ENCODE measurements at regions not wholly inside any gene's neighbourhood (a gene's known extent, or its start where the extent isn't known, plus 50 kb on each side); places are given as distances from the start of the nearest gene placed in this dataset.

DNA sequence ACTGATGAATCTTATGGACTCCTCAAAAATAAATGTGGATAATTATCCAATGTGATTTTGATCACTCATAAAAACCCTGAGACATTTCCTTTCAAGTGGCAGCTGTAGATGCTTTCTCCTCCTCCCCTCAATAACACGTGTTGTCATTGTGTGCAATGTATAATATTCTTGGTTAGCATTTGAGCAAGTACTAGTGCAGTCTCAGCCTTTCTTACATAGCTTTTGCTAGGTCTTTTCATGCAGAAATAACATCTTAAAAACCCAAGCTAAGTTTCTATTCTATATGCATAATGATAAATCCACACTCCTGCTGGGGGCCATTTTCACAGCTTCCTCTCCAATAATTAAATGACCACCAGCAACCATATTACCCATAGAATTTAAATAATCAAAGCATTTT, 1835.2 kb upstream of the NUDT12 start:
- Histone ChIP-seq H3K36me3 (ENCODE audit: insufficient read depth, low read length) (no peaks in the 10 kb centered on the region), H3K4me1 (ENCODE audit: control insufficient read depth, insufficient read depth, low read length, unreplicated experiment) (no peaks in the 10 kb centered on the region), H2AFZ (ENCODE audit: low read length, unreplicated experiment) (peak overlapping the region; percentile 37), H3K27ac (ENCODE audit: low read depth, low read length) (no peak overlapping the region), H3K79me2 (ENCODE audit: control insufficient read depth, insufficient read depth, low read length, unreplicated experiment) (no peaks in the 10 kb centered on the region), H3K27me3 (ENCODE audit: insufficient read depth, low read length) (no peaks in the 10 kb centered on the region), H3K4me3 (ENCODE audit: low read depth, low read length) (no peak overlapping the region)

DNA sequence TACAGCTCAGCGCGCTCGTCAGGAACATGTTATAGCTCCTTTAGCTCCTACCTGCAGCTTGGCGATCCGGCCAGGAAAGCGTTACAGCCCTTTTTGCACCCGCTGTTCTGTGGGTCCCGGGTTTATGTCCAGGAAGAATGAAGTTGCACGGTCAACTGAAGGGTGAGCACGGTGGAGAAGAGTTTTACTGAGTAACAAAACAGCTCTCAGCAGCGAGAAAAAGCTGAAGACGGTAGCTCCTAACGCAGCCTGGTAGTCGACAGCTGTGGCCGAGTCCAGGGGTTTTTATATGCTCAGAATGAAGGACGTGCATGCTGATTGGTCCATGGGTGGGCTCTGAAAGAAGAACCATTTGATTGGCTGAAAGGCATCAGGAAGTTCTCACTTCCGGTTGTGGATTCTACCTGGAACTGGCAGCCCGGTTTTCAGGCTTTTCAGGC, 1830.1 kb upstream of the NUDT12 start:
- no peaks in the 10 kb centered on the region for H3K36me3 ChIP-seq (ENCODE audit: insufficient read depth, low read length)
- no peaks in the 10 kb centered on the region for H3K27me3 ChIP-seq (ENCODE audit: insufficient read depth, low read length)
- H3K79me2 ChIP-seq (ENCODE audit: control insufficient read depth, insufficient read depth, low read length, unreplicated experiment): no peaks in the 10 kb centered on the region
- no peaks in the 10 kb centered on the region for H3K4me1 ChIP-seq (ENCODE audit: control insufficient read depth, insufficient read depth, low read length, unreplicated experiment)
- H2AFZ ChIP-seq (ENCODE audit: low read length, unreplicated experiment): no peak overlapping the region
- no peak overlapping the region for H3K27ac ChIP-seq (ENCODE audit: low read depth, low read length)
- H3K4me3 ChIP-seq (ENCODE audit: low read depth, low read length): no peak overlapping the region

DNA sequence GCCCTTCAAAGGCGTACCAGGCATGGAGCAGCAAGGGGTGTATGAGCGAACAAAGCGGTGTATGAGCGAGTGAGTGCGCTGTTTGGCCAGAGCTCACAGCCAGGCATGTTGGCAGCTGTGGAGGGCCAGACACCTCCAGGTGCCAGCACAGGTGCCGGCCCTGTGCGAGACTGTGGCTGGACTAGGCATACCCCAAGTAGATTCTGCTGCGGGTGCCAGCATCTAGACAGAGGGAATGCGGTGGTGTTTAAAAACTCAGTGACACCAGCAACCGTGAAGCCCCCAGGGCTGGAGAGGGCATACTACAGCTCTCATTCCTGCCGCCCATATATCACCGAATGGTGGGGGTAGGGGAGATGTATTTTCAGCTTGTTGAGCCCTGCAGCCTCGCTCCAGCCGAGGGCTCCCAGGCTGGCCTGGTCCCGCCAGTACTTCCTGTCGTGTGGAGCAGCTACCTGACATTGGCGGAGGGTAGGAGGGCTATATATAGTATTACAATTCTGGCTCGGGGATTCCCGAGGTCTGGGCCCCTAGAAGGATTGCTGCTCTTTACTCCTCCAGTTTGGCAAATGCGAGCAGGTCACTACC, 1829.6 kb upstream of the NUDT12 start:
- Histone ChIP-seq H3K4me3 (ENCODE audit: low read depth, low read length) (no peak overlapping the region), H3K79me2 (ENCODE audit: control insufficient read depth, insufficient read depth, low read length, unreplicated experiment) (no peaks in the 10 kb centered on the region), H2AFZ (ENCODE audit: low read length, unreplicated experiment) (no peak overlapping the region), H3K36me3 (ENCODE audit: insufficient read depth, low read length) (no peaks in the 10 kb centered on the region), H3K27me3 (ENCODE audit: insufficient read depth, low read length) (no peaks in the 10 kb centered on the region), H3K27ac (ENCODE audit: low read depth, low read length) (no peak overlapping the region), H3K4me1 (ENCODE audit: control insufficient read depth, insufficient read depth, low read length, unreplicated experiment) (no peaks in the 10 kb centered on the region)

DNA sequence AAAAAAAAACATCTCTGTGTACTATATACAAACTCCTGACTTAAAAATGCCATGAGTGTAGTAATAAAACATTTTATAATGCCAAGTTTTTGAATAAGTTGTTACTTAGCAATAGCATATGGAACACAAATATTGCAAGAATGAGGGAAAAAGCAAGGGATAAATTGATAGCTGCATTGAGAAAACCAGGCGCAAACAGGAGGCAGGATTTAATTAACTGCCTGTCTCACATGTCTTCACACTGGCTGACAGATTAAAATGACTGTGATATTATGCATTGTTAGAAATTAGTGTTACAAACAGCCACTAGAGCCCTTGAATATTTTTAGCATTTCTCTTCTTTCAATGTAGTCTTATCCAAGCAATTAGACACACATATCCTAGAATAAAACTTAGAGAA, 1817.5 kb upstream of the NUDT12 start:
- H3K79me2 ChIP-seq (ENCODE audit: control insufficient read depth, insufficient read depth, low read length, unreplicated experiment): no peaks in the 10 kb centered on the region
- no peaks in the 10 kb centered on the region for H3K4me1 ChIP-seq (ENCODE audit: control insufficient read depth, insufficient read depth, low read length, unreplicated experiment)
- no peak overlapping the region for H3K4me3 ChIP-seq (ENCODE audit: low read depth, low read length)
- H3K27me3 ChIP-seq (ENCODE audit: insufficient read depth, low read length): no peaks in the 10 kb centered on the region
- no peak overlapping the region for H2AFZ ChIP-seq (ENCODE audit: low read length, unreplicated experiment)
- no peak overlapping the region for H3K27ac ChIP-seq (ENCODE audit: low read depth, low read length)
- no peaks in the 10 kb centered on the region for H3K36me3 ChIP-seq (ENCODE audit: insufficient read depth, low read length)

DNA sequence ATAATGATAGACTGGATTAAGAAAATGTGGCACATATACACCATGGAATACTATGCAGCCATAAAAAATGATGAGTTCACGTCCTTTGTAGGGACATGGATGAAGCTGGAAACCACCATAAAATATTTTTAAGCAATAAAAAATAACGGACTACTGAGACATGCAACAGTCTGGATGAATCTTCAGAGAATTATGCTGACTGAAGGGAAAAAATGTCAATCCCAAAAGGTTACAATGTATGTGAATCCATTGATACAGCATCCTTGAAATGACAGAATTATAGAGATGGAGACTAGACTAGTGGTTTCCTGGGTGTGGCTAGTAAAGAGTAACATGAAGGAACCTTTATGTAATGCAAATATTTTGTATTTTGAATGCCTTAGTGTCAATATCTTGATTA, 1808.6 kb upstream of the NUDT12 start:
- H3K79me2 ChIP-seq (ENCODE audit: control insufficient read depth, insufficient read depth, low read length, unreplicated experiment): no peaks in the 10 kb centered on the region
- H3K4me3 ChIP-seq (ENCODE audit: low read depth, low read length): no peak overlapping the region

DNA sequence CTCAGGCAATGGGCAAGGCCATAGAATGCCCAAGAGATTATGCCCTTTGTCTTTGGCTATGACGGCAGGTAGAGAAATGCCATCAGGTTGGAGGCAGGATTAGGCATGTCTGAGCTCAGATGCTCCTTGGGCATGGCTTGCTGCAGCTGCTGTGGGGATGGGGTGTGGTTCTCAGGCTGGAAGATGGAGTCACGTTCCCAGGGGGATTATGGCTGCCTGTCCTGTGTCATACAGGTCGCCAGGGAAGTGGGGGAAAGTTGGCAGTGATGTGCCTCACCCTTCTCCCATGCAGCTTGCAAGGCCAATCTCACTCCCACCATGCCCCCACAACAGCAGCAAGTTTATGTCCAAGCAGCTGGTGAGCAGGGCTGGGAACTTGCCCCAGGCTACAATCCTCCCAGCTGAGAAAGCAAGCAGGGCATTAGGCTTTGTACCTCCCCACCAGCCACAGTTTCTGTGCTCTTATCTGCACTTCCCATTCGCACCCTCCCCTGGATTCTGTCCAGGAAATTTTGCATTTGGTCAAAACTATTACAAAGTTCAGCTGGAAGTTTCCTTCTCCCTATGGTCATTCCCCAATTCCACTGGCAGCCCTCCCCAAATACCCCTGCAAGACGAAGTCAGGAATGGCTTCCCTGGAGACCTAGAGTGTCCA, 1788.0 kb upstream of the NUDT12 start:
- Histone ChIP-seq H3K36me3 (ENCODE audit: insufficient read depth, low read length) (no peaks in the 10 kb centered on the region), H3K79me2 (ENCODE audit: control insufficient read depth, insufficient read depth, low read length, unreplicated experiment) (no peaks in the 10 kb centered on the region), H3K4me3 (ENCODE audit: low read depth, low read length) (no peak overlapping the region), H2AFZ (ENCODE audit: low read length, unreplicated experiment) (no peak overlapping the region), H3K27me3 (ENCODE audit: insufficient read depth, low read length) (no peaks in the 10 kb centered on the region), H3K27ac (ENCODE audit: low read depth, low read length) (no peak overlapping the region), H3K4me1 (ENCODE audit: control insufficient read depth, insufficient read depth, low read length, unreplicated experiment) (no peaks in the 10 kb centered on the region)

More for the DNA sequence above, 1808.6 kb upstream of the NUDT12 start:
- Histone ChIP-seq H3K27ac (ENCODE audit: low read depth, low read length) (no peak overlapping the region), H2AFZ (ENCODE audit: low read length, unreplicated experiment) (no peak overlapping the region), H3K4me1 (ENCODE audit: control insufficient read depth, insufficient read depth, low read length, unreplicated experiment) (no peaks in the 10 kb centered on the region), H3K36me3 (ENCODE audit: insufficient read depth, low read length) (no peaks in the 10 kb centered on the region), H3K27me3 (ENCODE audit: insufficient read depth, low read length) (no peaks in the 10 kb centered on the region)

DNA sequence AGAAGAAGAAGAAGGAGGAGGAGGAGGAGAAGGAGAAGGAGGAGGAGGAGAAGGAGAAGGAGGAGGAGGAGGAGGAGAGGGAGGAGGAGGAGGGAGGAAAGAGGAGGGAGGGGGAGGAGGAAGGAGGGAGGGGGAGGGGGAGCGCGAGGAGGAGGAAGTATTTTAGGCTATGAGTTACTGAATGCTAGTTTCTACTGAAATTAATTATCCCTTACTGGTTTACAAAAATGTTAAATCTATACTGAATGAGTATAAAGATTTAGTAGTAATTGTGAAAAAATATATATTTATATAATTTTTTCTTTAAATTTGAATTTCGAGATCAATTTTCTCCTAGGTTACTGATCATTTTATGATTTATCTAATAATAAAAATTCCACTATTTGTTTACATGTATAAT, 1769.0 kb upstream of the NUDT12 start:
- no peak overlapping the region for H3K4me3 ChIP-seq (ENCODE audit: low read depth, low read length)
- H3K27ac ChIP-seq (ENCODE audit: low read depth, low read length): no peak overlapping the region
- H3K27me3 ChIP-seq (ENCODE audit: insufficient read depth, low read length): no peaks in the 10 kb centered on the region
- peak overlapping the region; percentile 83 for H2AFZ ChIP-seq (ENCODE audit: low read length, unreplicated experiment)
- no peaks in the 10 kb centered on the region for H3K4me1 ChIP-seq (ENCODE audit: control insufficient read depth, insufficient read depth, low read length, unreplicated experiment)
- H3K36me3 ChIP-seq (ENCODE audit: insufficient read depth, low read length): no peaks in the 10 kb centered on the region
- H3K79me2 ChIP-seq (ENCODE audit: control insufficient read depth, insufficient read depth, low read length, unreplicated experiment): no peaks in the 10 kb centered on the region

DNA sequence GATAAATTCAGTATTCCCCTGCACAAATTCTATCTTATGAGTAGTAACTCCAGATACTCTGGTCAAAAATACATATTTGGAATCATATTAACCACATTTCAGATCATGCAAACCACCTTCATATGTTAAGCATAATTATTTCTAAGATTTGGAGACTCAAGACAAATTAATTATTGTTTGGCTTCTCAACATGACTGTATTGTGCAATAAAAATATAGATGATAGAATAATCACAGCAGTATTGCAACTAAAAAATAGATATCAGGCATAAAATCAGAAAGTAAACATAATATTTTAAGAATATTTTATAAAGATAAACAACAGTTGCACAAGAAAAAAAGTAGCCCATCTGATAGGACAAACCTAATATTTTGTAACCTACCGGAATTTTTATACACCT, 1767.6 kb upstream of the NUDT12 start:
- no peaks in the 10 kb centered on the region for H3K79me2 ChIP-seq (ENCODE audit: control insufficient read depth, insufficient read depth, low read length, unreplicated experiment)
- no peak overlapping the region for H3K4me3 ChIP-seq (ENCODE audit: low read depth, low read length)
- no peak overlapping the region for H3K27ac ChIP-seq (ENCODE audit: low read depth, low read length)
- H3K36me3 ChIP-seq (ENCODE audit: insufficient read depth, low read length): no peaks in the 10 kb centered on the region
- H3K4me1 ChIP-seq (ENCODE audit: control insufficient read depth, insufficient read depth, low read length, unreplicated experiment): no peaks in the 10 kb centered on the region
- no peaks in the 10 kb centered on the region for H3K27me3 ChIP-seq (ENCODE audit: insufficient read depth, low read length)
- H2AFZ ChIP-seq (ENCODE audit: low read length, unreplicated experiment): no peak overlapping the region

DNA sequence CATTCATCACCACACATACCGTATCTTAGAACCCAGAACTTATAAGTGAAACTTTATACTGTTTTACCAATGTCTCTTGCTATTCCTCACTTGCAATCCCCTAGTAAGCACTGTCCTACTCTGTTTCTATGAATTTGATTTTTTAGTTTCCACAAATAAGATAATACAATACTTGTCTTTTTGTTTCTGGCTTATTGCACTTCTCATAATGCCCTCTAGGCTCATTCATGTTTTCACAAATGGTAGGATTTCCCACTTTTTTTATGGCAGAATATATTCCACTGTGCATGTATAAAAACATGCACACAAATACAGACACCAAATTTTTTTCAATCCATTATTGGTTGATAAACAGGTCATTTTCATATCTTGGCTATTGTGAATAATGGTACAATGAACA, 1742.3 kb upstream of the NUDT12 start:
- Histone ChIP-seq H2AFZ (ENCODE audit: low read length, unreplicated experiment) (no peak overlapping the region), H3K4me1 (ENCODE audit: control insufficient read depth, insufficient read depth, low read length, unreplicated experiment) (no peaks in the 10 kb centered on the region), H3K4me3 (ENCODE audit: low read depth, low read length) (no peak overlapping the region)

DNA sequence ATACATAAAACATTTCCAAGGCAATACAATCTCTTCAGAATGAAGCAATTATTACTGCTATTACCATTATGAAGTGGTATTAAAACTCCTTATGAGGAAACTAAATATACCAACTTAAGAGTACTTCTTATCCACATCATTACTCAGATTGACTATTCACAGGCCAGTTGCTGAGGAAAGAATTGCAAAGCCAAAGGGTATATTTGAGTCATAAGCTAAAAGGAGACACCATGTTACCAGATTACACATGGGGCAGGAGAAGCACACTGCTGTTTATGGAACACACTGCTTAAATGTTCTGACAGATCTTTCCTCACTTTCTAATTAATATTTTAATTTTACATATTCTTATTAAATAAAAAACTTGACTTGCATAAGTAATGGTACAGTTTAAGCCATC, 1726.4 kb upstream of the NUDT12 start:
- no peak overlapping the region for H3K27ac ChIP-seq (ENCODE audit: low read depth, low read length)
- no peaks in the 10 kb centered on the region for H3K27me3 ChIP-seq (ENCODE audit: insufficient read depth, low read length)
- H2AFZ ChIP-seq (ENCODE audit: low read length, unreplicated experiment): no peak overlapping the region
- no peaks in the 10 kb centered on the region for H3K36me3 ChIP-seq (ENCODE audit: insufficient read depth, low read length)
- no peaks in the 10 kb centered on the region for H3K4me1 ChIP-seq (ENCODE audit: control insufficient read depth, insufficient read depth, low read length, unreplicated experiment)
- no peaks in the 10 kb centered on the region for H3K79me2 ChIP-seq (ENCODE audit: control insufficient read depth, insufficient read depth, low read length, unreplicated experiment)
- H3K4me3 ChIP-seq (ENCODE audit: low read depth, low read length): no peak overlapping the region

More for the DNA sequence above, 1742.3 kb upstream of the NUDT12 start:
- Histone ChIP-seq H3K27me3 (ENCODE audit: insufficient read depth, low read length) (no peaks in the 10 kb centered on the region), H3K27ac (ENCODE audit: low read depth, low read length) (no peak overlapping the region), H3K36me3 (ENCODE audit: insufficient read depth, low read length) (no peaks in the 10 kb centered on the region), H3K79me2 (ENCODE audit: control insufficient read depth, insufficient read depth, low read length, unreplicated experiment) (no peaks in the 10 kb centered on the region)

DNA sequence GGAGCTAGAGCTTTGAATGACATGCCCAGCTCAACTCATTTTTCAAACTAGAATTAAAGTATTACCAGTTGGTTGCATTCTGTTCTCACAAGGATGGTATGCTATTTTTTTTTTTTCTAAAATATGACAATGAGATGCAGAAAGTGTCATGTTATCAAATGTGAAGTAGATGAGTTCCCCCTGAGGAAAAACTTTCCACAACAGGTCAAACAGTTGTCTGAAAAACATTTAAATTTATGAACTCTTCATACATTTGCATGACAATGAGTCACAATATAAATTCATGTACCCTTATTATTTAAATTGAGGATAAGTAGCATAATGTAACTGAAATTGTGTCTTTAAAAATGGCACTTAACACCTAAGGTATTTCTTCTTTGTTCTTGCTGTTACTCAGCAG, 1720.5 kb upstream of the NUDT12 start:
- Histone ChIP-seq H3K36me3 (ENCODE audit: insufficient read depth, low read length) (no peaks in the 10 kb centered on the region), H3K27me3 (ENCODE audit: insufficient read depth, low read length) (no peaks in the 10 kb centered on the region), H3K4me3 (ENCODE audit: low read depth, low read length) (no peak overlapping the region), H3K79me2 (ENCODE audit: control insufficient read depth, insufficient read depth, low read length, unreplicated experiment) (no peaks in the 10 kb centered on the region), H3K27ac (ENCODE audit: low read depth, low read length) (no peak overlapping the region), H2AFZ (ENCODE audit: low read length, unreplicated experiment) (no peak overlapping the region), H3K4me1 (ENCODE audit: control insufficient read depth, insufficient read depth, low read length, unreplicated experiment) (no peaks in the 10 kb centered on the region)

All from ACC112 (cell line).